ENCODE measurements at regions not wholly inside any gene's neighbourhood (a gene's known extent, or its start where the extent isn't known, plus 50 kb on each side); places are given as distances from the start of the nearest gene placed in this dataset.

GRCh38 chr7:17130281-17131059 lies 168.0 kb upstream of the AHR start:
- DNase-seq: no peak
- Histone ChIP-seq H3K4me3 (ENCODE audit: low read depth, low read length) (no peak overlapping the region), H3K4me1 (no peaks in the 10 kb centered on the region)

GRCh38 chr7:17131060-17131345 lies 167.4 kb upstream of the AHR start:
- TF ChIP-seq CTCF (IDR thresholded peaks at IDR 0.05; ENCODE audit: low read depth, low read length): no peak
- H3K4me1 ChIP-seq: no peaks in the 10 kb centered on the region
- no peak for DNase-seq
- no peak overlapping the region for H3K4me3 ChIP-seq (ENCODE audit: low read depth, low read length)
- no peaks in the 10 kb centered on the region for H3K9me3 ChIP-seq
- no peaks in the 10 kb centered on the region for H3K36me3 ChIP-seq
- no peaks in the 10 kb centered on the region for H3K27me3 ChIP-seq

More at GRCh38 chr7:17130281-17131059, 168.0 kb upstream of the AHR start:
- Histone ChIP-seq H3K27me3 (no peaks in the 10 kb centered on the region), H3K36me3 (no peaks in the 10 kb centered on the region), H3K9me3 (no peaks in the 10 kb centered on the region)
- TF ChIP-seq CTCF (IDR thresholded peaks at IDR 0.05; ENCODE audit: low read depth, low read length): no peak

GRCh38 chr7:17131983-17132655 lies 166.3 kb upstream of the AHR start:
- Histone ChIP-seq H3K9me3 (no peaks in the 10 kb centered on the region), H3K4me3 (ENCODE audit: low read depth, low read length) (no peak overlapping the region), H3K27me3 (no peaks in the 10 kb centered on the region), H3K4me1 (no peaks in the 10 kb centered on the region), H3K36me3 (no peaks in the 10 kb centered on the region)
- no peak for TF ChIP-seq CTCF (IDR thresholded peaks at IDR 0.05; ENCODE audit: low read depth, low read length)
- no peak for DNase-seq

- no peaks in the 10 kb centered on the region for H3K4me1 ChIP-seq
- TF ChIP-seq CTCF (IDR thresholded peaks at IDR 0.05; ENCODE audit: low read depth, low read length): no peak
- no peak overlapping the region for H3K4me3 ChIP-seq (ENCODE audit: low read depth, low read length)
- H3K27me3 ChIP-seq: no peaks in the 10 kb centered on the region
- no peak for DNase-seq
- no peaks in the 10 kb centered on the region for H3K36me3 ChIP-seq
- no peaks in the 10 kb centered on the region for H3K9me3 ChIP-seq
Observed at GRCh38 chr7:17132726-17133125, 165.7 kb upstream of the AHR start.

GRCh38 chr7:17133977-17134376 lies 164.5 kb upstream of the AHR start:
- Histone ChIP-seq H3K36me3 (no peaks in the 10 kb centered on the region), H3K9me3 (no peaks in the 10 kb centered on the region), H3K4me3 (ENCODE audit: low read depth, low read length) (no peak overlapping the region), H3K4me1 (no peaks in the 10 kb centered on the region), H3K27me3 (no peaks in the 10 kb centered on the region)
- no peak for DNase-seq
- TF ChIP-seq CTCF (IDR thresholded peaks at IDR 0.05; ENCODE audit: low read depth, low read length): no peak

GRCh38 chr7:17134786-17135185 lies 163.7 kb upstream of the AHR start:
- Histone ChIP-seq H3K9me3 (no peaks in the 10 kb centered on the region), H3K4me3 (ENCODE audit: low read depth, low read length) (no peak overlapping the region)

More at GRCh38 chr7:17134786-17135185, 163.7 kb upstream of the AHR start:
- H3K4me1 ChIP-seq: no peaks in the 10 kb centered on the region
- no peaks in the 10 kb centered on the region for H3K27me3 ChIP-seq
- DNase-seq: no peak
- H3K36me3 ChIP-seq: no peaks in the 10 kb centered on the region
- no peak for TF ChIP-seq CTCF (IDR thresholded peaks at IDR 0.05; ENCODE audit: low read depth, low read length)

Measured in BE2C (cell line).